Activated naive CD4-positive, alpha-beta T cell treated with anti-CD3 and anti-CD28 coated beads for 36 hours (primary cell): ENCODE measurements at regions not wholly inside any gene's neighbourhood (a gene's known extent, or its start where the extent isn't known, plus 50 kb on each side); places are given as distances from the start of the nearest gene placed in this dataset.
"Not testable (repeated sequence)": the region's sequence is repeated elsewhere in the genome, so short reads cannot be mapped to it uniquely, and the experiment has no call there.

Source experiments
- CTCF ChIA-PET: fragments of 350-600 bp; sonication (Branson Sonifier 250); formaldehyde crosslinking; loops from one replicate; lab custom pipeline; 2021; ENCODE audit warnings: antibody characterized with exemption; lab: Charles Lee
- DNase-seq: peaks from one replicate; pipeline ENCODE4 v3.0.0-alpha.2; 2020
- H3K27ac Mint-ChIP-seq: one replicate; pipeline ENCODE4 v1.8.0; 2021; ENCODE audit warnings: mild to moderate bottlenecking, mixed read lengths
- H3K27me3 Mint-ChIP-seq: one replicate; pipeline ENCODE4 v1.8.0; 2021; ENCODE audit warnings: low read depth, mixed read lengths
- H3K36me3 Mint-ChIP-seq: one replicate; pipeline ENCODE4 v1.8.0; 2021; ENCODE audit warnings: low read depth, mixed read lengths
- H3K4me1 Mint-ChIP-seq: one replicate; pipeline ENCODE4 v1.8.0; 2021; ENCODE audit warnings: low read depth, mixed read lengths
- H3K4me3 Mint-ChIP-seq: one replicate; pipeline ENCODE4 v1.8.0; 2021; ENCODE audit warnings: mild to moderate bottlenecking, moderate library complexity, mixed read lengths
- H3K9me3 Mint-ChIP-seq: one replicate; pipeline ENCODE4 v1.8.0; 2021; ENCODE audit warnings: mixed read lengths
- intact Hi-C: fragments of 100-400 bp; cut with micrococcal nuclease; formaldehyde crosslinking; loops from one replicate; pipeline ENCODE4 v1.15.1; 2023

GRCh38 chr5:38624541-38624940 lies 68.1 kb upstream of the LIFR start:
- H3K9me3 Mint-ChIP-seq, intact Hi-C loops, H3K4me1 Mint-ChIP-seq, H3K36me3 Mint-ChIP-seq, H3K4me3 Mint-ChIP-seq, DNase-seq, H3K27me3 Mint-ChIP-seq, H3K27ac Mint-ChIP-seq: not testable (repeated sequence)
- CTCF ChIA-PET: interaction anchor here (0.7 kb wide), 1 partner anchor 182 kb away, joined by 3 read pairs; no protein-coding TSS in a partner anchor

- CTCF ChIA-PET, H3K36me3 Mint-ChIP-seq, DNase-seq, H3K27me3 Mint-ChIP-seq, intact Hi-C loops, H3K4me1 Mint-ChIP-seq, H3K4me3 Mint-ChIP-seq, H3K27ac Mint-ChIP-seq: not testable (repeated sequence)
- H3K9me3 Mint-ChIP-seq: peaks cover 11% of the 10 kb centered on the region
Observed at GRCh38 chr5:38631376-38631775, 74.9 kb upstream of the LIFR start.

GRCh38 chr5:38634568-38635369 lies 78.3 kb upstream of the LIFR start:
- CTCF ChIA-PET: no interaction called here
- Mint-ChIP-seq H3K9me3 (peaks cover 11% of the 10 kb centered on the region), H3K36me3 (no peaks in the 10 kb centered on the region), H3K27me3 (peaks cover 11% of the 10 kb centered on the region), H3K27ac (no peak overlapping the region), H3K4me1 (no peaks in the 10 kb centered on the region), H3K4me3 (no peak overlapping the region)
- intact Hi-C loops: no loop called here
- no peak for DNase-seq

DNA sequence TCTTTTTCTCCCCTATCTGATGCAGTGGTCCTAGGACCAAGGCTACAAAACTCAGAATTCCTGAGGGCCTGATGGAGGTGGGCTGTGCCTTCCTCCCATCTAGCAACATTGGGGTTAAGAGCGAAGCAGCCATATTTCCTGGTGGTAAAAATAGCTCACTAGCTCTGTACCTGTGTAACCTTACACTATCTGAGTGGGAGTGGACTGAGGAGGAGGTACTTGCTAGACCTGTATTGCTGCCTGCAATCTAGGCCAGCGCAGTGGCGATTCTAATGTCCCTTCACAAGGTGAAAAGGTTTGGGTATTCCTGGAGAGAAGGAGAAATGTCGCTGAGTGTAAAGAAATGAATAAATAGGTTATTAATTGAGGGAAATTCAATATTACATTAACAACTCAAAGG lies 80.2 kb upstream of the LIFR start:
- intact Hi-C loops: no loop called here
- H3K9me3 Mint-ChIP-seq: peaks cover 9% of the 10 kb centered on the region
- no peaks in the 10 kb centered on the region for H3K36me3 Mint-ChIP-seq
- peaks cover 10% of the 10 kb centered on the region for H3K27me3 Mint-ChIP-seq
- no peak for DNase-seq
- no peak overlapping the region for H3K4me3 Mint-ChIP-seq
- no peaks in the 10 kb centered on the region for H3K4me1 Mint-ChIP-seq
- CTCF ChIA-PET: no interaction called here
- H3K27ac Mint-ChIP-seq: no peak overlapping the region

DNA sequence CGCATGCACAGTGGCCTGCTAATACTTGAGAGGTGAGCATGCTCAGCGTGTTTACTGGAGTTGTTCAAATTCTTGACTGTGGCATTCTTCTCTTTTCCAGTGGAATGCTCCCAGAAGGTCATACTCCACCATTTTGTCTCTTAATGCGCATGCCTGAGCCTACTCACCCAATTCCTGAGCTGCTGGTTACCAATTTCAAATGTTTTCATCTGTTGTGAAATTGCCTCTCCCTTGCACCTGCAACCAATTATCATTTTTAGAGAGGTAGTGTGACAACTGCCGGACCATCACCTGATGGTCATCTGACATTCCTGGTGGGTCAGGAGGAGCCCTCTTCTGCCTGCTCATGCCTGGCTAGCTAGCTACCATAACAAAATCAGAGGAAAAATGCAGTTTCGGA lies 82.2 kb upstream of the LIFR start:
- no peak overlapping the region for H3K27ac Mint-ChIP-seq
- no peaks in the 10 kb centered on the region for H3K4me1 Mint-ChIP-seq
- intact Hi-C loops: no loop called here
- DNase-seq: no peak
- no peaks in the 10 kb centered on the region for H3K9me3 Mint-ChIP-seq
- peaks cover 4% of the 10 kb centered on the region for H3K27me3 Mint-ChIP-seq
- CTCF ChIA-PET: interaction anchor here (1.0 kb wide), 1 partner anchor 197 kb away, joined by 4 read pairs; no protein-coding TSS in a partner anchor
- H3K36me3 Mint-ChIP-seq: no peaks in the 10 kb centered on the region
- H3K4me3 Mint-ChIP-seq: no peak overlapping the region

- CTCF ChIA-PET: no interaction called here
- intact Hi-C loops: no loop called here
- Mint-ChIP-seq H3K36me3 (no peaks in the 10 kb centered on the region), H3K4me1 (no peaks in the 10 kb centered on the region), H3K4me3 (no peak overlapping the region), H3K27me3 (peaks cover 4% of the 10 kb centered on the region), H3K27ac (no peak overlapping the region), H3K9me3 (peaks cover 2% of the 10 kb centered on the region)
- no peak for DNase-seq
Observed at GRCh38 chr5:38639377-38640358, 83.2 kb upstream of the LIFR start.

DNA sequence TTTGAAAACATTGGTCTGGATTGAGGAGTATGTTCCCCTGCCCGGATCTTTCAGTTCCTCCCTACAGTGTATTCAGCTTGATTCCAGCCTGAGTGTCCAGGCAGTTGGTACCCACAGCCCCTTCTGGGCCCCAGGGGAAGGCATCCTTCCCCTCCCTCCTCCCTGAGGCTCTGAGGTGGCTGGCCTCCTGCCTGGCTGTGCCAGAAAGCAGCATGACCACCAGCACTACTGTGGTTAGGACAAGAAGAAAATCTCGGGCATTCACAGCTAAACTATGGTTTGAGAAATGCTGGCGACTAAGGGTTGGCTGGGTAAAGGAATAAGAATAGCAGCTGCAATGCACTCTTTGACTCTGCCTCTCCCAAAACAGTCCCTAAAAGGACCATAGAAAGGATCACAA lies 84.6 kb upstream of the LIFR start:
- Mint-ChIP-seq H3K36me3 (no peaks in the 10 kb centered on the region), H3K27me3 (peaks cover 4% of the 10 kb centered on the region), H3K4me3 (no peak overlapping the region), H3K9me3 (peaks cover 5% of the 10 kb centered on the region), H3K27ac (no peak overlapping the region), H3K4me1 (no peaks in the 10 kb centered on the region)
- no peak for DNase-seq
- CTCF ChIA-PET: no interaction called here
- intact Hi-C loops: no loop called here

DNA sequence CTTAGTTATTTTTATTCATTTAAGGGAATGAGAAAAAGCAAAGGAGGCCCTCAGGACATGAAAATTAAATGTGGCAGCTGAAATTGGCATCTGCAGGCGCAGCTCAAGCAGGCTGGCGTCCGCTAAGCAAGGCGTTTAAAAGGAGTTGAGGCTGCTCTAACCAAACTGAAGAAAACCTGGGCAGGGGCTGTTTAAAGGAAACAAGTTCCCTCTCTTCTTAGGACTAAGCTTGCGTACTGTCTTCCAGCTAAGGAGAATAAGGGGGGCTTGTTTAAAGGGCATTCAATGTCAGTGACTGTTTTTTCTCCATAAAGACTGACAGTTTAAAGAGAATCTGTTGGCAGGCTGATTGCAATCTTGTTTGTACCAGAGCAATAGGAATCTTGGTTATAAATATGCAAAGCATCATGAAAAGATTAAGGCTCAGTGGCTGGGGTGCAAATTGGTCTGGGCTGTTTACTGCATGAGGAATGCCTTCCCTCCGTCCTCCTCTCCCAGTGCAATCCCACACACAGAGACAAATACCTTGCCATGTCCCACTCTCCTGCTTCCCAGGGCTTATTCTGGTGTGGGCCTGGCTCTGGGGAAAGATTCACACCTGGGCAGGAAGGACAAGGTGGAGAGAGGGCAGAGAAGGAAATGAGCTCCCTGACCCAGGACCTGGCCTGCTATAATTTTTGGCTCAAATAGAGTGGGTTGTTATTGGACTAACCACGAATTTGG lies 85.9 kb upstream of the LIFR start:
- H3K4me1 Mint-ChIP-seq: no peaks in the 10 kb centered on the region
- peaks cover 5% of the 10 kb centered on the region for H3K9me3 Mint-ChIP-seq
- CTCF ChIA-PET: no interaction called here
- H3K36me3 Mint-ChIP-seq: no peaks in the 10 kb centered on the region
- intact Hi-C loops: no loop called here
- DNase-seq: no peak
- no peak overlapping the region for H3K4me3 Mint-ChIP-seq
- peaks cover 4% of the 10 kb centered on the region for H3K27me3 Mint-ChIP-seq
- H3K27ac Mint-ChIP-seq: no peak overlapping the region

GRCh38 chr5:38643616-38644015 lies 87.2 kb upstream of the LIFR start:
- peaks cover 2% of the 10 kb centered on the region for H3K27me3 Mint-ChIP-seq
- H3K4me1 Mint-ChIP-seq: no peaks in the 10 kb centered on the region
- H3K4me3 Mint-ChIP-seq: no peak overlapping the region
- H3K27ac Mint-ChIP-seq: no peak overlapping the region
- intact Hi-C loops: no loop called here
- peaks cover 5% of the 10 kb centered on the region for H3K9me3 Mint-ChIP-seq
- DNase-seq: no peak
- H3K36me3 Mint-ChIP-seq: no peaks in the 10 kb centered on the region
- CTCF ChIA-PET: no interaction called here

- Mint-ChIP-seq H3K4me3 (no peak overlapping the region), H3K4me1 (peaks cover 5% of the 10 kb centered on the region), H3K27me3 (peaks cover 11% of the 10 kb centered on the region), H3K36me3 (no peaks in the 10 kb centered on the region), H3K27ac (no peak overlapping the region), H3K9me3 (peaks cover 5% of the 10 kb centered on the region)
- intact Hi-C loops: no loop called here
- CTCF ChIA-PET: no interaction called here
- no peak for DNase-seq
Observed at GRCh38 chr5:38645508-38645907, 89.1 kb upstream of the LIFR start.

GRCh38 chr5:38648703-38649291 lies 92.4 kb upstream of the LIFR start:
- Mint-ChIP-seq H3K36me3 (no peaks in the 10 kb centered on the region), H3K27me3 (peaks cover 14% of the 10 kb centered on the region), H3K4me1 (peaks cover 10% of the 10 kb centered on the region), H3K27ac (no peak overlapping the region), H3K4me3 (no peak overlapping the region), H3K9me3 (peaks cover 5% of the 10 kb centered on the region)
- DNase-seq: no peak
- intact Hi-C loops: no loop called here
- CTCF ChIA-PET: no interaction called here

DNA sequence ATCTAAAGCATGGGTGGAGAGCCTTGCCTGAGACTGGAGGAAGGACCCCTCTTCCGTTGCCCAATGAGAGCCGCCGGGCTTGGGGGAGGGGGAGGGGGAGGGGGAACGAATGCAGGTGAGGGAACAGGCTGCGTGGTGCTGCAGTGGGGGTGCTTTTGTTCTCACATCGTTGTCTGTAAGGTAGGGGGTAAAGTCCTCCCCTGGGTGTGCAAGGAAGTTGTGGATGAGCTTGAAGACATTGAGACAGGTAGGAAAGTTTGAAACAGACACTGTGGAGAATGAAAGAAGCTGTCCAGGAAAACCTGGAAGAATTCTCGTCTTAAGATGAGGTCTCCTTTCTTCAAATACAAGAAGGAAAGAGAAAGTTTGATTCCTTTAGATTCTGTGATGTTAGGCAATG lies 94.1 kb upstream of the LIFR start:
- Mint-ChIP-seq H3K4me1 (peaks cover 10% of the 10 kb centered on the region), H3K9me3 (no peaks in the 10 kb centered on the region), H3K36me3 (no peaks in the 10 kb centered on the region), H3K4me3 (peak overlapping the region; percentile 60), H3K27ac (no peak overlapping the region), H3K27me3 (peaks cover 18% of the 10 kb centered on the region)
- intact Hi-C loops: no loop called here
- CTCF ChIA-PET: no interaction called here
- DNase-seq: no peak
